ENCODE measurements at regions not wholly inside any gene's neighbourhood (a gene's known extent, or its start where the extent isn't known, plus 50 kb on each side); places are given as distances from the start of the nearest gene placed in this dataset.

- TF ChIP-seq CTCF (IDR thresholded peaks at IDR 0.05; ENCODE audit: low read length) (no peak), EZH2 (IDR thresholded peaks at IDR 0.05; ENCODE audit: borderline replicate concordance, low read length) (no peak)
- Histone ChIP-seq H3K4me3 (ENCODE audit: low read depth, low read length, poor library complexity, severe bottlenecking) (no peak overlapping the region), H3K79me2 (ENCODE audit: insufficient read depth, low read length) (no peaks in the 10 kb centered on the region), H3K27me3 (ENCODE audit: insufficient read depth, low read length) (no peaks in the 10 kb centered on the region), H4K20me1 (ENCODE audit: insufficient read depth, low read length) (no peaks in the 10 kb centered on the region), H3K9ac (ENCODE audit: low read length) (no peak overlapping the region), H3K9me3 (ENCODE audit: low read length) (no peaks in the 10 kb centered on the region), H3K4me2 (ENCODE audit: low read length) (no peak overlapping the region), H3K36me3 (ENCODE audit: insufficient read depth, low read length) (no peaks in the 10 kb centered on the region), H3K9me2 (ENCODE audit: low read depth, low read length) (no peaks in the 10 kb centered on the region), H2AFZ (ENCODE audit: low read length) (no peak overlapping the region), H3K27ac (ENCODE audit: low read depth, low read length, poor library complexity, severe bottlenecking) (no peak overlapping the region), H3K4me1 (ENCODE audit: insufficient read depth, low read length, severe bottlenecking) (no peaks in the 10 kb centered on the region), H3F3A (ENCODE audit: insufficient read depth, low read length) (no peaks in the 10 kb centered on the region)
Observed at GRCh38 chr5:92402045-92402444, 1018.9 kb upstream of the ARRDC3 start.

GRCh38 chr5:92401492-92401891, 1018.4 kb upstream of the ARRDC3 start:
- Histone ChIP-seq H3K9me2 (ENCODE audit: low read depth, low read length) (no peaks in the 10 kb centered on the region), H3K9ac (ENCODE audit: low read length) (no peak overlapping the region), H3K79me2 (ENCODE audit: insufficient read depth, low read length) (no peaks in the 10 kb centered on the region), H3K4me1 (ENCODE audit: insufficient read depth, low read length, severe bottlenecking) (no peaks in the 10 kb centered on the region), H3K27ac (ENCODE audit: low read depth, low read length, poor library complexity, severe bottlenecking) (no peak overlapping the region), H3K36me3 (ENCODE audit: insufficient read depth, low read length) (no peaks in the 10 kb centered on the region), H3F3A (ENCODE audit: insufficient read depth, low read length) (no peaks in the 10 kb centered on the region), H2AFZ (ENCODE audit: low read length) (no peak overlapping the region), H3K9me3 (ENCODE audit: low read length) (no peaks in the 10 kb centered on the region), H3K27me3 (ENCODE audit: insufficient read depth, low read length) (no peaks in the 10 kb centered on the region), H3K4me2 (ENCODE audit: low read length) (no peak overlapping the region), H3K4me3 (ENCODE audit: low read depth, low read length, poor library complexity, severe bottlenecking) (no peak overlapping the region), H4K20me1 (ENCODE audit: insufficient read depth, low read length) (no peaks in the 10 kb centered on the region)
- TF ChIP-seq EZH2 (IDR thresholded peaks at IDR 0.05; ENCODE audit: borderline replicate concordance, low read length) (no peak), CTCF (IDR thresholded peaks at IDR 0.05; ENCODE audit: low read length) (no peak)

GRCh38 chr5:92394936-92395335, 1011.8 kb upstream of the ARRDC3 start:
- Histone ChIP-seq H3K79me2 (ENCODE audit: insufficient read depth, low read length) (no peaks in the 10 kb centered on the region), H3K4me1 (ENCODE audit: insufficient read depth, low read length, severe bottlenecking) (no peaks in the 10 kb centered on the region), H4K20me1 (ENCODE audit: insufficient read depth, low read length) (no peaks in the 10 kb centered on the region), H3K9ac (ENCODE audit: low read length) (no peak overlapping the region), H3K9me2 (ENCODE audit: low read depth, low read length) (no peaks in the 10 kb centered on the region), H3K9me3 (ENCODE audit: low read length) (no peaks in the 10 kb centered on the region), H3K4me3 (ENCODE audit: low read depth, low read length, poor library complexity, severe bottlenecking) (no peak overlapping the region), H2AFZ (ENCODE audit: low read length) (no peak overlapping the region), H3K36me3 (ENCODE audit: insufficient read depth, low read length) (no peaks in the 10 kb centered on the region), H3K4me2 (ENCODE audit: low read length) (no peak overlapping the region), H3K27ac (ENCODE audit: low read depth, low read length, poor library complexity, severe bottlenecking) (no peak overlapping the region), H3K27me3 (ENCODE audit: insufficient read depth, low read length) (no peaks in the 10 kb centered on the region), H3F3A (ENCODE audit: insufficient read depth, low read length) (no peaks in the 10 kb centered on the region)
- TF ChIP-seq CTCF (IDR thresholded peaks at IDR 0.05; ENCODE audit: low read length) (no peak), EZH2 (IDR thresholded peaks at IDR 0.05; ENCODE audit: borderline replicate concordance, low read length) (no peak)

Measured in OCI-LY1 (cell line).